ENCODE measurements at regions not wholly inside any gene's neighbourhood (a gene's known extent, or its start where the extent isn't known, plus 50 kb on each side); places are given as distances from the start of the nearest gene placed in this dataset.

DNA sequence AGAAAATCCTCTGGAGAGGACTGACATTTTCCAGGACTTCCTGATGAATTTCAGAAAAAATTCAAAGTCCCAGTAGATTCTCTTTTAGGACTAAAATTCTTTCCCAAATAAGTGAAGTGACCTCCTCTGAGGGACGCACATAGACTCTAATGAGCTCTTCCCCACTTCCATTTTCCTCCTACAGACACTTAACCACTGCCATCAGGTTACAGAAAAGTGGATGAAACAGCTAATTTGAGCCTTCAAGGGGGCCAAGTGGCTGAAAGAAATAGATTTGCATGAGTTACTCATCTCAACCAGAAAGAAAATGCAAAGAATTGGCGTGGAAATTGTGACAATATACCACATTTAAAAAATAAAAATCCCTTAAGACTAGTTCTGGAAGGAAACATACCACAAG is 185.3 kb upstream of the EDNRB start:
- Histone ChIP-seq H3K4me1 (ENCODE audit: insufficient read depth, low read length) (peaks cover 7% of the 10 kb centered on the region; the same call in 1 of the 2 replicates), H3K27ac (ENCODE audit: low read length) (no peak overlapping the region), H3K9ac (ENCODE audit: low read length) (no peak overlapping the region), H3F3A (ENCODE audit: low read length, unreplicated experiment) (no peaks in the 10 kb centered on the region), H3K79me2 (ENCODE audit: low read length) (no peaks in the 10 kb centered on the region), H3K27me3 (ENCODE audit: low read length) (no peaks in the 10 kb centered on the region), H3K36me3 (ENCODE audit: low read depth, low read length) (no peaks in the 10 kb centered on the region), H2AFZ (ENCODE audit: low read length) (no peak overlapping the region), H3K4me2 (ENCODE audit: low read length) (no peak overlapping the region), H3K4me3 (ENCODE audit: low read length) (no peak overlapping the region), H3K9me3 (ENCODE audit: low read length) (no peaks in the 10 kb centered on the region), H4K20me1 (ENCODE audit: low read length) (no peaks in the 10 kb centered on the region), H3K9me2 (replicated peaks; ENCODE audit: low read length) (no peaks in the 10 kb centered on the region)
- ATAC-seq, result no peak
- CTCF ChIA-PET, result no interaction called here
- TF ChIP-seq EZH2 (IDR thresholded peaks at IDR 0.05; ENCODE audit: low read length, unreplicated experiment) (no peak), EZH2phosphoT487 (IDR thresholded peaks at IDR 0.05; ENCODE audit: borderline replicate concordance, low read length) (no peak), CTCF (conservative IDR thresholded peaks at IDR 0.05; ENCODE audit: low read depth, low read length) (no peak)
- BruUV-seq (replicated peaks), result no TSS peak
- no peak for DNase-seq
- intact Hi-C loops (cut with micrococcal nuclease), result no loop called here
- POLR2A ChIA-PET (ENCODE audit: unreplicated experiment), result no interaction called here

DNA sequence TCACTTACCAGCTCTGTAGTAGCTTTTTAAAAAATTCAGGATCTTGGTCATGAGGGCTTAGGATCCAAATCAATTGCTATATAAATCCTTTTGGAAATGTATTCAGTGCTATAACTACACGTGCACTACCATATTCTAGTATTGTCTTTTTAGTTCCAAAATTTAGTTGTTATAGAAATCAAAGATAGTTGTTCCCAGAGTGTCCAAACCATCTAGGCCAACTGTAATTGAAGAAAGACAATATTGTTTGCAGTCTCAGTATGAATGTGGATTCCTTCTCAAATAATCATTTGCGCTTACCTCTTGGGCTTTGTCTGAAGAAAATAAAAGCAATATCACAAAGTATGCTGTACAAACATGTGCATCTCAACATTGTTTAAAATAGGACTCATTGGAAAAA is 184.1 kb upstream of the EDNRB start:
- Histone ChIP-seq H3K4me2 (ENCODE audit: low read length) (0 out of 2 replicates have a peak overlapping the region, but pooled peaks have one; percentile 15), H3K9me3 (ENCODE audit: low read length) (no peaks in the 10 kb centered on the region), H3K27ac (ENCODE audit: low read length) (peak overlapping the region; percentile 37), H3F3A (ENCODE audit: low read length, unreplicated experiment) (no peaks in the 10 kb centered on the region), H3K36me3 (ENCODE audit: low read depth, low read length) (no peaks in the 10 kb centered on the region), H3K27me3 (ENCODE audit: low read length) (no peaks in the 10 kb centered on the region), H3K4me3 (ENCODE audit: low read length) (no peak overlapping the region), H3K4me1 (ENCODE audit: insufficient read depth, low read length) (peaks cover 7% of the 10 kb centered on the region; the same call in 1 of the 2 replicates), H3K9me2 (replicated peaks; ENCODE audit: low read length) (no peaks in the 10 kb centered on the region), H2AFZ (ENCODE audit: low read length) (0 out of 2 replicates have a peak overlapping the region, but pooled peaks have one; percentile 38), H3K9ac (ENCODE audit: low read length) (no peak overlapping the region), H3K79me2 (ENCODE audit: low read length) (no peaks in the 10 kb centered on the region), H4K20me1 (ENCODE audit: low read length) (no peaks in the 10 kb centered on the region)
- CTCF ChIA-PET, result interaction anchor here (0.6 kb wide), 1 partner anchor 91 kb away, joined by 3 read pairs; no protein-coding TSS in a partner anchor
- BruUV-seq (replicated peaks), result no TSS peak
- POLR2A ChIA-PET (ENCODE audit: unreplicated experiment), result no interaction called here
- intact Hi-C loops (cut with micrococcal nuclease), result no loop called here
- ATAC-seq (no peak), DNase-seq (no peak)
- no peak for TF ChIP-seq EZH2phosphoT487 (IDR thresholded peaks at IDR 0.05; ENCODE audit: borderline replicate concordance, low read length)
- TF ChIP-seq CTCF (conservative IDR thresholded peaks at IDR 0.05; ENCODE audit: low read depth, low read length), result no peak
- TF ChIP-seq EZH2 (IDR thresholded peaks at IDR 0.05; ENCODE audit: low read length, unreplicated experiment), result no peak

DNA sequence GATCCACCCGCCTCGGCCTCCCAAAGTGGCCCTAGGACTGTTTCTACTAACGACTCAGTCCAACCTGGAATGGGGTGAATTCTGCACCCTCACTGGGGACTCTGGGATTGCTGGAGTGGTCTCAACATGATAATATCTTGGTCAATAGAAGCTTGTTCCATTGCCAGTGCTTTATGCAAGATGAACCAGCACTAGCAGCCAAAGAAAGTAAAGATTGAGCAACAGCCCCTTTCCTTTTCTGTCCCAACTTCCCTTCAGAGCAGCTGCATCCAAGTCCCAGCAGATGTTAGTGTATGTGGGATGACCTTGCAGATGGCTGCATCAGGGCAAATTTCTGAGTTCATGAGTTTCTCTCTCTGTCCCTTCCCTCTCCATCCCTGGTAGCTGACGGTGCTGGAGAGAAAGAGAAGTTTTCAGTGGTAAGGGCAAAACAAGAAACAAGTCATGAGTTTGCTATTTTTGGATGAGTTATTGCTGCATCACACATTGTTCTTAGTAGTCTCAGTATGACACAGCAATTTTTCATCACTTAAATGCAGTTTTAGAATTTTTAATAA is 183.6 kb upstream of the EDNRB start:
- H3K79me2 ChIP-seq (ENCODE audit: low read length), result no peaks in the 10 kb centered on the region
- intact Hi-C loops (cut with micrococcal nuclease), result no loop called here
- no peaks in the 10 kb centered on the region for H3K27me3 ChIP-seq (ENCODE audit: low read length)
- no peak overlapping the region for H3K9ac ChIP-seq (ENCODE audit: low read length)
- no peaks in the 10 kb centered on the region for H4K20me1 ChIP-seq (ENCODE audit: low read length)
- TF ChIP-seq CTCF (conservative IDR thresholded peaks at IDR 0.05; ENCODE audit: low read depth, low read length) (no peak), EZH2phosphoT487 (IDR thresholded peaks at IDR 0.05; ENCODE audit: borderline replicate concordance, low read length) (no peak), EZH2 (IDR thresholded peaks at IDR 0.05; ENCODE audit: low read length, unreplicated experiment) (no peak)
- H3K4me2 ChIP-seq (ENCODE audit: low read length), result 0 out of 2 replicates have a peak overlapping the region, but pooled peaks have one; percentile 15
- ChIA-PET POLR2A (ENCODE audit: unreplicated experiment) (no interaction called here), CTCF (interaction anchor here (0.6 kb wide), 1 partner anchor 91 kb away, joined by 3 read pairs; no protein-coding TSS in a partner anchor)
- no peaks in the 10 kb centered on the region for H3K9me2 ChIP-seq (replicated peaks; ENCODE audit: low read length)
- no peaks in the 10 kb centered on the region for H3F3A ChIP-seq (ENCODE audit: low read length, unreplicated experiment)
- H3K36me3 ChIP-seq (ENCODE audit: low read depth, low read length), result no peaks in the 10 kb centered on the region
- DNase-seq (peak; percentile 32), ATAC-seq (peak; percentile 35; the same call in 1 of the 2 replicates)
- BruUV-seq (replicated peaks), result no TSS peak
- 0 out of 2 replicates have a peak overlapping the region, but pooled peaks have one; percentile 38 for H2AFZ ChIP-seq (ENCODE audit: low read length)
- no peak overlapping the region for H3K4me3 ChIP-seq (ENCODE audit: low read length)
- H3K9me3 ChIP-seq (ENCODE audit: low read length), result no peaks in the 10 kb centered on the region
- H3K4me1 ChIP-seq (ENCODE audit: insufficient read depth, low read length), result peaks cover 7% of the 10 kb centered on the region; the same call in 1 of the 2 replicates
- peak overlapping the region; percentile 37 for H3K27ac ChIP-seq (ENCODE audit: low read length)
